IPS-NIHi11 (cell line): ENCODE measurements at regions not wholly inside any gene's neighbourhood (a gene's known extent, or its start where the extent isn't known, plus 50 kb on each side); places are given as distances from the start of the nearest gene placed in this dataset.
"Not testable (repeated sequence)": the region's sequence is repeated elsewhere in the genome, so short reads cannot be mapped to it uniquely, and the experiment has no call there.

Source experiments
- DNase-seq: peaks from one replicate; pipeline ENCODE4 v3.0.0; 2012; ENCODE audit warnings: mixed read lengths, low spot score

GRCh38 chr12:131357920-131358319 is 353.0 kb upstream of the SFSWAP start:
- no peak for DNase-seq

GRCh38 chr12:131362291-131363211 is 348.3 kb upstream of the SFSWAP start:
- no peak for DNase-seq

GRCh38 chr12:131363393-131363792 is 347.5 kb upstream of the SFSWAP start:
- DNase-seq, result no peak

GRCh38 chr12:131363841-131364495 is 346.9 kb upstream of the SFSWAP start:
- DNase-seq, result no peak

GRCh38 chr12:131364903-131365820 is 345.7 kb upstream of the SFSWAP start:
- DNase-seq, result no peak

- no peak for DNase-seq
Observed at GRCh38 chr12:131365821-131366260, 345.0 kb upstream of the SFSWAP start.

- no peak for DNase-seq
Observed at GRCh38 chr12:131366261-131366871, 344.5 kb upstream of the SFSWAP start.

- DNase-seq, result not testable (repeated sequence)
Observed at GRCh38 chr12:131367067-131367982, 343.6 kb upstream of the SFSWAP start.

GRCh38 chr12:131367983-131368667 is 342.8 kb upstream of the SFSWAP start:
- DNase-seq, result no peak

GRCh38 chr12:131368668-131369071 is 342.2 kb upstream of the SFSWAP start:
- no peak for DNase-seq

- DNase-seq, result no peak
Observed at GRCh38 chr12:131369094-131369845, 341.6 kb upstream of the SFSWAP start.

GRCh38 chr12:131370321-131370720 is 340.6 kb upstream of the SFSWAP start:
- DNase-seq, result no peak

- DNase-seq, result no peak
Observed at GRCh38 chr12:131370791-131371347, 340.0 kb upstream of the SFSWAP start.

- no peak for DNase-seq
Observed at GRCh38 chr12:131371401-131372170, 339.3 kb upstream of the SFSWAP start.

GRCh38 chr12:131372171-131372475 is 338.8 kb upstream of the SFSWAP start:
- no peak for DNase-seq

- no peak for DNase-seq
Observed at GRCh38 chr12:131372706-131373195, 338.1 kb upstream of the SFSWAP start.

- DNase-seq, result no peak
Observed at GRCh38 chr12:131375261-131375971, 335.5 kb upstream of the SFSWAP start.

- DNase-seq, result no peak
Observed at GRCh38 chr12:131375972-131376345, 334.9 kb upstream of the SFSWAP start.
